ENCODE measurements at regions not wholly inside any gene's neighbourhood (a gene's known extent, or its start where the extent isn't known, plus 50 kb on each side); places are given as distances from the start of the nearest gene placed in this dataset.

- TF ChIP-seq CTCF (IDR thresholded peaks at IDR 0.05; ENCODE audit: low read length) = no peak
- TF ChIP-seq EZH2 (IDR thresholded peaks at IDR 0.05; ENCODE audit: borderline replicate concordance, low read length) = no peak
These were observed 55.6 kb upstream of the NEDD9 start for GRCh38 chr6:11288065-11288464.
